Stimulated activated CD4-positive, alpha-beta T cell treated with anti-CD3 and anti-CD28 coated beads, Interleukin-12 subunit alpha, Interleukin-12 subunit beta, amount 100 ng/mL, for 4 hours (primary cell): ENCODE measurements at regions not wholly inside any gene's neighbourhood (a gene's known extent, or its start where the extent isn't known, plus 50 kb on each side); places are given as distances from the start of the nearest gene placed in this dataset.
"Not testable (repeated sequence)": the region's sequence is repeated elsewhere in the genome, so short reads cannot be mapped to it uniquely, and the experiment has no call there.

Experiments used
- DNase-seq: peaks from one replicate; pipeline ENCODE4 v3.0.0-alpha.2; 2020

DNA sequence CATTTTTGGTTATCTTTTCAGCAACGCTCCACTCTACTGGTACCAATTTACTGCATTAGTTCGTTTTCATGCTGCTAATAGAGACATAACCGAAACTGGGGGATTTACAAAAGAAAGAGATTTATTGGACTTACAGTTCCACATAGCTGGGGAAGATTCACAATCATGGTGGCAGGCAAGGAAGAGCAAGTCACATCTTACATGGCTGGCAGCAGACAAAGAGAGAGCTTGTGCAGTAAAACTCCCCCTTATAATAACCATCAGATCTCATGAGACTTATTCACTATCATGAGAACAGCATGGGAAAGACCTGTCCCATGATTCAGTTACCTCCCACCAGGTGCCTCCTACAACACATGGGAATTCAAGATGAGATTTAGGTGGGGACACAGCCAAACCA lies 1474.2 kb upstream of the NUDT12 start:
- DNase-seq: not testable (repeated sequence)

DNA sequence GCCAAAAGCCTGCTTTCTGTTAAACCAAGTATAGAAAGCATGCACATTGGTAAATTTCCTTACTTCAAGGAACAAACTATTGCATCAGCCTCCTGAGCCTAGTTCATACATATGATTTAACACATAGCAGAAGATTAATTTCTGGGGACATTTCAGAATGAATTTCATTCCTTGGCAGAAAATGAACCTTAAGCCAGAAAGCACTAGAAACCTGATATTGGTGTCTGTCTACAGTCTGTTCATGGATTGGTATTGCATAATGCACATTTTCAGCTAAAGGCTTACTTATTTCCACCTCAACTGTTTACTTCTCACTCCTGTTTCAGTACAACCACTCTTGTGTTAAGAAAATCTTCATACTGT lies 1471.8 kb upstream of the NUDT12 start:
- DNase-seq: no peak

GRCh38 chr5:105033637-105034400 lies 1471.2 kb upstream of the NUDT12 start:
- DNase-seq: no peak

GRCh38 chr5:105032917-105033316 lies 1470.3 kb upstream of the NUDT12 start:
- DNase-seq: no peak

DNA sequence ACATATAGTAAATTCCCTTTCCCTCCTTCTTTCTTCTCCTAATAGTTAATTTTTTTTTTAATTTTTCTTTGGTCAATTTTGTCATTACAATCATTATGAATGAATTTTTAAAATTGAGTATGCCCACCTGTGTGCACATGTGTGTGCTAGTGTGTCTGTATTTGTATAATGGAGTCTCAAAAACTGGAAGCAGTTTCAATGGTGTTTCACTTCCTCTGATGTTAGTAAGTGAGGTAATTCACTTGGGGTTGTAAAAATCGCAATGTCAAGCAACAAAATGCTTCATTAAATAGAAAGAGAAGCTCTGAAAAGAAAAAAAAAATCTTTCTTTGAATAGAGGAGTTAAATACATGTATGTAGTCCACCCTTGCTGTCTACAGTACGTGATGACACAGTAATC lies 1467.6 kb upstream of the NUDT12 start:
- DNase-seq: no peak

DNA sequence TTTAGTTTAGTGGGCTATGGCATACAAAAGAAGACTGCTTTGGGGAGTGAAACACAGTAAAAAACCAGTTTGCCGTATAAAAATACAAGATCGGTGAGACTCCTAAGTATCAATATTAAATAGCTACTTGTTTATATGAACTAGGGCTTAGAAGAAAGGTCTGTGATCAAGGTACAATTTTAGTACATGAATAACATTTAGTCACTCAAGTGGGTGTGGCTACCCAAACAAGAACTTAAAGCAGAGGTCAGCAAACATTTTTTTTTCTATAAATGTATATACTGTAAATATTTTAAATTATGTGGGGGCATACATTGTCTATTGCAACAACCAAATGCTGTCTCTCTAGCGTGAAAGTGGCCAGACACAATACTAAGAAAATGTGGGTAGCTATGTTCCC lies 1452.5 kb upstream of the NUDT12 start:
- no peak for DNase-seq

DNA sequence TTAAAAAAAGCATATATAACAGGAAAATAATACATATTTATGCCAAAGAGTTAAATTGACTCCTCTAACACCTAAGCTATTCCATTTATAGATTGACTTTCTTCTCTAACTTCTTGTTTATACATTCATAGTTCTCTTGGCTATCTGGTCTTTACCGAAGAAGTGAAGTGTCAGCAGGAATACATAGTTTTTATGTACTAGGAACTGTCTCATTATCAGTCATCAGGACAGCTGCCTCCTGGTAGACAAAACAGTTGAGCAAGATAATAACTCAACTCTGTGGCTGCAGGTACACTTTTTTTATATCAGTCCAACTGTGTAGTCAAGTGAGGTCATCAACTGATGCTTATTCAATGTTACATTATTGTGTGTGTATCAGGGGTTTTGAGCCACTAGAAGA lies 1436.0 kb upstream of the NUDT12 start:
- no peak for DNase-seq

DNA sequence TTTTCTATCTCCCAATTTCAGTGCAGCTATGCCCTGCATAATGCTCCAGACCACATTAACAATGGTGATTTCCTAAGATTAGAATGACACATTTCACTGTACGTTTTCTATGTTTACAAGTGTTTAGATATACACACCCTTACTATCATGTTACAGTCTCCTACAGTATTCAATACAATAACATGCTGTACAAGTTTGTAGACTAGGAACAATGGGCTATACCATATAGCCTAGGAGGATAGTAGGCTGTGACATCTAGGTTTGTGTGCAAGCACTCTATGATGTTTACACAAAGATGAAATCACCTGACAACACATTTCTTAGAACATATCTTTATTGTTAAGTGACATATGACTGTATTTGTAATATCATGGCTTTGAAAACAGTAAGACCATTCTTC lies 1435.6 kb upstream of the NUDT12 start:
- DNase-seq: no peak

DNA sequence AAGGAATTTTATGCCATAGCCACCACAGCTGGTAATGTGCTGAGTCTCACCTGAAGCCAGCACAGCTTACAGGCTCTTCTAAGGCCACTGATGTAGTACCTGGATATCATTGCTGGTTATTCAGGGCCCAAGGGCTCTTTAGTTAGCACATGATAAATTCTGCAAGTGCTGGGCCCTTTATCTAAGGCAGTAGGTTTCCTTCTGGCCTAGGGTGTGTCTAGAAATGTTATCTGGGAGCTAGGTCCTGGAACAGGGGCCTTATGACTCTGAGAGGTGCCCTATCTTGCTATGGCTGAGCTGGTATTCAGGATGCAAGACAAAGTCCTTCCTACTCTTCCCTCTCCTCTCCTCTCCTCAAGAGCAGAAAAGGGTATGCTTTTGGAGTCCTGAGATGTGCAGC lies 1424.5 kb upstream of the NUDT12 start:
- DNase-seq: no peak

GRCh38 chr5:104977529-104977928 lies 1414.9 kb upstream of the NUDT12 start:
- no peak for DNase-seq

DNA sequence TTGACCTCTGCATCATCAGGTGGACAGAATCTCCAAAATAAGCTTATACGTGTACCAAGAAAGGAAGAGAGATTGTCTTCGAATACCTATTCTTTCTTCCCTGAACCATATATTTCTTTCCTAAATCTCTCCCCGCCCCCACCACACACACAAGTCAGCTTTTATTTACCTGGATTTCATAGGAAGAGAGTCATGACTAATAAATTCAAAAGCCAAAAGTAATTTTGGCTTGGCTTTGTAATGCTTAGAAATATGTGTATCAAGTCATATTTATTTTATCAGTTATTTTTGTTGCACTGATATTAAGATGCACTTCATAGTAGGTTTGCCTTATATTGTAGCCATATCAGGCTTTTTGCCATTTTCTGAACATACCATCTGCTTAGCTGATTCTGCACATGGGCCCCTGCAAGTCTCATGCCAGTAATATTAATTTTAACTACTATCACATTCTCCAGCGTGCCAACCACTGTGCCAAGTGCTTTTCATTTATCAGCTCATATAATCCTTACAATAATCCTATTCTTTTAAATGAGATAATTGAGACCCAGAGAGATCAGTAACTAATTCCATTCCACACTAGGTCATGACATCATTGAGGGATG lies 1405.3 kb upstream of the NUDT12 start:
- DNase-seq: no peak

GRCh38 chr5:104965006-104965405 lies 1402.4 kb upstream of the NUDT12 start:
- DNase-seq: no peak

GRCh38 chr5:104955479-104955878 lies 1392.9 kb upstream of the NUDT12 start:
- no peak for DNase-seq

DNA sequence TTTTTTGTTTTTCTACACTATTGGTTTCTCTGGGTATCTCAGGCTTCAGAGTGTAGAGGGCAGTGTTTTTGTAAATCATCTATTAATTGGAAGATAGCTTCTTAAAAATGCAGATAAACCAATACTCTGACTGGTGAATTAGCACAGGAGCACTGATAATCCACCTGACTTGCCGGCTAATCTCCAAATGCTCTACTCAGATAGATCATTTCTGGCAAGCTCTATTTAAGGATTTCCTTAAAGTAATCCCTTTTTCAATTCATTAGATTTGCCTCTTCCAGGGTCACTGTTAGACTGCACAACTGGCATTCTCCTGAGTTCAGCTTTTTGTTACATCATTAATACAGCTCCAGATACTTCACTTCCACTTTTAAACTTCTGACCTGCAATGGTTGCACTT lies 1390.3 kb upstream of the NUDT12 start:
- DNase-seq: no peak

DNA sequence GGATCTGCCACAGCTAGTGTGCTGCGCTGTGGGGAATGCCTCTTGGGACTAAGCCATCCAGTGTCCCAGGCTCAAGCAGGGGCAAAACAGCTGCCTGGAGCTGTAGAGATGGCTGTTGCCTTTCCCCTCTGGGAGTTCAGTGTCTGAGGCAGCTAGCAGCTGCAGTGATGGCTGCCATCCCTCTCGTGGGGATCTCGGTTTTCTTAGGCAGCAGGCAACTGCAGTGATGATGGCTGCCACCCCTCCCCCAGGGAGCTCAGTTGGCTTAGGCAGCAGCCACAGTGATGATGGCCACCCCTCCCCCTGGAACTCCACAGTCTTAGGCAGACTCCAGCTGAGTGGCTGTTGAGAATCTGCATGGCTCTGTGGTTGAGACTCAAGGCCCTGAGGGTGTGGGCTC lies 1389.2 kb upstream of the NUDT12 start:
- DNase-seq: no peak

DNA sequence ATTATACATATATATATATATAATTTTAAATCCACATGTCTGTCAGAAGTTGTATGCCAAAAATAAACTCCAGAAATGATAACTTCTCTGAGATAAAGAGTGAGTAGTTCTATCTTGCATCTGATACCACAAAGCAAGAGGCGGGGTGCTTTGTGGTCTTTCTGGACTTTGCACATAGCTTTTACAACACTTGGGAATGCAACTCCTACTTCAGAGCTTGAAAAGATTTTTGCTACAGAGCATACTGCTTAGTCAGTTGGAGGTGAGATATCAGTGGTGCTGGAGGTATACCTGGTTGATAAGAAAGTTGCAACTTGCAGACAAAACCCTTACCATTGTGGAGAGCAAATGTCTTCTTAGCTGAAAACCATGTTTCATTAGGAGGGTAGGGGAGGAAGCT lies 1384.5 kb upstream of the NUDT12 start:
- DNase-seq: no peak

- no peak for DNase-seq
Observed at GRCh38 chr5:104942735-104943134, 1380.1 kb upstream of the NUDT12 start.

DNA sequence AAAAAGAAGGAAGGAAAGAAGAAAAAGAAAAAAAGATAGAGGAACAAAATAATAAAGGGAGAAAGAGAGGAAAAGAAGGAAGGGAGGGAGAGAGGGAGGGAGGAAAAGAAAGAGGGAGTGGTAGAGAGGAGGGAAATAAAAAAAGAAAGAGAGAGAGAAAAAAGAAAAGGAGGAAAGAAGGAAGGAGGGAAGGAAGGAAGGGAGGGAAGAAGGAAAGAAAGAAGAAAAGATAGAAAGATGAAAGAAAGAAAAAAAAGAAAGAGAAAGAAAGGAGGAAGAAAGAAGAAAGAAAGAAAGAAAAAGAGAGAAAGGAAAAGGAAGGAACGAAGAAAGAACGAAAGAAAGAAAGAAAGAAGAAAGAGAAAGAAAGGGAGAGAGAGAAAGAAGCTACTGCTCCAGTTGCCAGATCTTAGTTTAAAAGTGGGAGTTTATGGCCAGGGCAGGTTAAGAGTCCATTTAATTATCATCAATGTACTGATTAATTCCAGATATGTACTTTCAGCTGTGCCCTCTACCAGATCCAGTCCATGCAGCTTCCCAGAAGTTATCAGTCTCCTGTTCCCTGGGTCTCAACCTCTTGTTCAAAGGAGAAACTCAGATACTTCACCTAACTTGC lies 1378.5 kb upstream of the NUDT12 start:
- DNase-seq: no peak

DNA sequence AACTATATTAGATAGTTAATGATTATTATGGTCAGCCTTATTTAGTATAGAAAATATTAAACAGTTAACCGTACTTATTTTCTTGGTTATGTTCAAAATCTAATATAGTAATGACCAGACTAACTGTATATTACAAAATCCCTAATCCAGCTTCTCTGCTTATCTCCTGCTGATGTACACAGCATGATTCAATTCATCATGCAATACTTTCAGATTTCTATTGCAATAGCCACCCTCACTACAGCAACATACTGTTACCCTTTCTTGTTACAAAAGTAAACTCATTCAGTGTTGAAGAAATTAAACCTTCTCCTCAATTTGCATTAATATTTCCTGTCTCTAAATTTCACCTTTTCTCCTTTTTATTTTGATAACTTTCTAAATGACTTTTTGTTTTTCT lies 1375.0 kb upstream of the NUDT12 start:
- DNase-seq: no peak

- DNase-seq: no peak
Observed at GRCh38 chr5:104932431-104932830, 1369.8 kb upstream of the NUDT12 start.

DNA sequence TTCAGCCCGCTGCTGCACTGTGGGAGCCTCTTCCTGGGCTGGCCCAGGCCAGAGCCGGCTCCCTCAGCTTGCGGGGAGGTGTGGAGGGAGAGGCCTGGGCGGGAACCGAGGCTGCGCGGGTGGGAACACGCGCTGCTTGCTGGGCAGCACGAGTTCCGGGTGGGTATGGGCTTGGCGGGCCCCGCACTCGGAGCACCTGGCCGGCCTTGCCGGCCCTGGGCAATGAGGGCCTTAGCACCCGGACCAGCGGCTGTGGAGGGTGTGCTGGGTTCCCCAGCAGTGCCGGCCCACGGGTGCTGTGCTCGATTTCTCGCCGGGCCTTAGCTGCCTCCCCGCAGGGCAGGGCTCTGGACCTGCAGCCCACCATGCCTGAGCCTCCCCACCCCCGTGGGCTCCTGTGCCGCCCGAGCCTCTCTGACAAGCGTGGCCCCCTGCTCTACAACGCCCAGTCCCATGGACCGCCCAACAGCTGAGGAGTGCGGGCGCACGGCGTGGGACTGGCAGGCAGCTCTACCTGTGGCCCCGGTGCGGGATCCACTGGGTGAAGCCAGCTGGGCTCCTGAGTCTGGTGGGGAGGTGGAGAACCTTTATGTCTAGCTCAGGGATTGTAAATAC lies 1366.4 kb upstream of the NUDT12 start:
- DNase-seq: no peak

DNA sequence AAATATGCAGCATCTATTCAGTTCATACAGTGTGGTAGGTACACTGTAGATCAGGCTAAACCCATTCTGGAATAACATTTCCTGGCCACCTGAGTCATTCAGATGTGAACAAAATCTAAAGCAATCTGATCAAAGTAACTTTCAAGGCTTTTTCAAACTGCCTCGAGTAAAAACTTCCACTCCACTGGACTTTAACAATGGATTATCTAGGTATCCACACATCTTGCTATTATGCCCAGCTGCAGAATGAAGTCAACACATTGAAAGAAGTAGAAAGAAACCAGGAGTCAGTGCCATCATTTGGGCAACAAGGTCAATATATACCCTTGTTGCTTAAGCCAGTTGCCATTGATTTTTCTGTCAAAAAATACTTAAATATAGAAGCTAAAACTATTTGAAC lies 1352.6 kb upstream of the NUDT12 start:
- no peak for DNase-seq

GRCh38 chr5:104914536-104915070 lies 1352.0 kb upstream of the NUDT12 start:
- no peak for DNase-seq

GRCh38 chr5:104913841-104914281 lies 1351.3 kb upstream of the NUDT12 start:
- no peak for DNase-seq
